Vagina (tissue), 2 donors: ENCODE measurements at regions not wholly inside any gene's neighbourhood (a gene's known extent, or its start where the extent isn't known, plus 50 kb on each side); places are given as distances from the start of the nearest gene placed in this dataset.
"Not testable (repeated sequence)": the region's sequence is repeated elsewhere in the genome, so short reads cannot be mapped to it uniquely, and the experiment has no call there.

Source experiments
- CTCF ChIP-seq, 3 experiments: fragments of 450-650 bp in 2 of 3; fragments of 200-600 bp in 1 of 3; sonication (generic) in 1 of 3; IDR thresholded peaks; one replicate each; pipeline ENCODE4 v1.5.1; 2017 to 2019; ENCODE audit warnings: antibody characterized with exemption in 3 of 3, mild to moderate bottlenecking in 2 of 3, moderate library complexity in 2 of 3
- POLR2AphosphoS5 ChIP-seq, 2 donors: sonication (generic); formaldehyde crosslinking; IDR thresholded peaks; one replicate each; pipeline ENCODE4 v1.9.0; 2017; ENCODE audit warnings: antibody characterized with exemption in 2 of 2, mild to moderate bottlenecking in 2 of 2, low read depth in 1 of 2; ENCODE audit not compliant: insufficient read depth in 1 of 2

GRCh38 chr20:52302051-52302450, 110.5 kb upstream of the ZFP64 start:
- not testable (repeated sequence) for TF ChIP-seq CTCF (IDR thresholded peaks at IDR 0.05); POLR2AphosphoS5 (IDR thresholded peaks at IDR 0.05; ENCODE audit: insufficient read depth in 1 of 2, low read depth in 1 of 2)
